Kidney (tissue), 13 donors: ENCODE measurements at regions not wholly inside any gene's neighbourhood (a gene's known extent, or its start where the extent isn't known, plus 50 kb on each side); places are given as distances from the start of the nearest gene placed in this dataset.

ENCODE experiments used
- DNase-seq, 5 donors: peaks; one replicate each; pipeline ENCODE4 v3.0.0-alpha.2; 2013 to 2020
- FAIRE-seq: peaks from 2 replicates; lab custom pipeline; 2012; peaks lifted over from hg19 to GRCh38; lab: Jason Lieb, UNC
- H3K27ac ChIP-seq, 2 donors: one replicate each; pipeline ENCODE4 v1.7.0; 2013; ENCODE audit warnings: low read depth in 2 of 2, low read length in 2 of 2, inconsistent platforms in 1 of 2
- H3K27me3 ChIP-seq: one replicate; pipeline ENCODE4 v1.7.1; 2013; ENCODE audit warnings: low read length, inconsistent platforms; ENCODE audit not compliant: control insufficient read depth, insufficient read depth
- H3K36me3 ChIP-seq, 3 donors: one replicate each; pipeline versions ENCODE4 v1.7.0 to v1.7.1; 2013; ENCODE audit warnings: low read length in 3 of 3, control low read depth in 1 of 3, inconsistent platforms in 1 of 3; ENCODE audit not compliant: insufficient read depth in 3 of 3, control insufficient read depth in 2 of 3
- H3K4me1 ChIP-seq, 3 donors: one replicate each; pipeline versions ENCODE4 v1.7.0 to v1.7.1; 2013; ENCODE audit warnings: low read length in 3 of 3, inconsistent platforms in 1 of 3, low read depth in 1 of 3; ENCODE audit not compliant: control insufficient read depth in 2 of 3, insufficient read depth in 2 of 3
- H3K4me3 ChIP-seq, 3 donors: one replicate each; pipeline versions ENCODE4 v1.7.0 to v1.8.1; 2013; ENCODE audit warnings: low read length in 3 of 3, control low read depth in 1 of 3, inconsistent platforms in 1 of 3
- H3K9ac ChIP-seq, 3 donors: one replicate each; pipeline versions ENCODE4 v1.7.0 to v1.7.1; 2013; ENCODE audit warnings: low read length in 3 of 3, control low read depth in 1 of 3, inconsistent platforms in 1 of 3
- H3K9me3 ChIP-seq, 3 donors: one replicate each; pipeline versions ENCODE4 v1.7.0 to v1.7.1; 2013; ENCODE audit warnings: low read length in 3 of 3, control low read depth in 1 of 3, inconsistent platforms in 1 of 3; ENCODE audit not compliant: control insufficient read depth in 2 of 3, insufficient read depth in 1 of 3
- CTCF ChIP-seq: IDR thresholded peaks from 3 replicates; pipeline ENCODE4 v1.5.1; 2012; ENCODE audit warnings: mild to moderate bottlenecking, moderate library complexity, borderline replicate concordance; ENCODE audit not compliant: insufficient read depth; ENCODE audit errors: extremely low read depth
- intact Hi-C: fragments of 100-400 bp; cut with DNase I; formaldehyde crosslinking; loops from one replicate; pipeline ENCODE4 v1.11.1; 2022
- donor health status: control.
- donor health status: control.
- donor health status: control.
- donor health status: control.
- donor health status: control.
- donor health status: DM: yes; HTN: yes; CAD: no.
- donor health status: Normal renal cell carcinoma (clear cell type).

GRCh38 chr16:86198206-86199118, 299.5 kb downstream of the IRF8 start:
- H3K4me3 ChIP-seq: no peak overlapping the region
- DNase-seq (peak in 4 of 5 donors; percentile 69 to 81 (median 75)), FAIRE-seq (no peak)
- H3K27ac ChIP-seq: no peak overlapping the region
- no peak for TF ChIP-seq CTCF
- no peak overlapping the region for H3K9ac ChIP-seq
- no peaks in the 10 kb centered on the region for H3K9me3 ChIP-seq
- H3K4me1 ChIP-seq: no peaks in the 10 kb centered on the region
- H3K27me3 ChIP-seq: peaks cover 48% of the 10 kb centered on the region
- no peaks in the 10 kb centered on the region for H3K36me3 ChIP-seq
- intact Hi-C loops: no loop called here

GRCh38 chr16:86199182-86199581, 300.2 kb downstream of the IRF8 start:
- no peak overlapping the region for H3K4me3 ChIP-seq
- intact Hi-C loops: no loop called here
- H3K9ac ChIP-seq: no peak overlapping the region
- H3K36me3 ChIP-seq: no peaks in the 10 kb centered on the region
- H3K27ac ChIP-seq: no peak overlapping the region
- TF ChIP-seq CTCF: no peak
- no peaks in the 10 kb centered on the region for H3K9me3 ChIP-seq
- DNase-seq (peak in 1 of 5 donors; percentile 30), FAIRE-seq (no peak)
- peaks cover 48% of the 10 kb centered on the region for H3K27me3 ChIP-seq
- no peaks in the 10 kb centered on the region for H3K4me1 ChIP-seq

GRCh38 chr16:86199871-86200695, 301.1 kb downstream of the IRF8 start:
- Histone ChIP-seq H3K9me3 (no peaks in the 10 kb centered on the region), H3K9ac (no peak overlapping the region), H3K27me3 (peaks cover 48% of the 10 kb centered on the region), H3K4me3 (no peak overlapping the region), H3K36me3 (no peaks in the 10 kb centered on the region), H3K27ac (no peak overlapping the region), H3K4me1 (no peaks in the 10 kb centered on the region)
- no peak for TF ChIP-seq CTCF
- FAIRE-seq: no peak
- DNase-seq: peak in 2 of 5 donors; percentile 22 to 28
- intact Hi-C loops: no loop called here
